CD4-positive, alpha-beta T cell (primary cell): ENCODE measurements at regions not wholly inside any gene's neighbourhood (a gene's known extent, or its start where the extent isn't known, plus 50 kb on each side); places are given as distances from the start of the nearest gene placed in this dataset.

ENCODE experiments used
- ATAC-seq: fragments of 200-7000 bp; cut with Tn5 transposase; one replicate; pipeline ENCODE4 v1.10.0; 2022; ENCODE audit warnings: mild to moderate bottlenecking; ENCODE audit not compliant: poor library complexity
- CTCF ChIA-PET: fragments of 350-600 bp; sonication (Branson Sonifier 250); formaldehyde crosslinking; loops from one replicate; lab custom pipeline; 2021; ENCODE audit warnings: antibody characterized with exemption, inconsistent platforms; lab: Charles Lee
- POLR2A ChIA-PET: fragments of 350-600 bp; sonication (Branson Sonifier 250); formaldehyde crosslinking; loops from one replicate; lab custom pipeline; 2021; ENCODE audit warnings: antibody characterized with exemption, inconsistent platforms; lab: Charles Lee
- DNase-seq, 14 experiments: peaks; one replicate each; pipeline ENCODE4 v3.0.0-alpha.2; 2013 to 2020; ENCODE audit warnings: mixed read lengths in 2 of 14
- H3K27ac ChIP-seq, 2 donors: one replicate each; pipeline versions ENCODE4 v1.5.1 to v1.7.0; 2013; ENCODE audit warnings: low read length in 2 of 2, low read depth in 1 of 2, mild to moderate bottlenecking in 1 of 2
- H3K27me3 ChIP-seq, 2 experiments: 1 replicate in 1 of 2; 2 replicates in 1 of 2; pipeline versions ENCODE4 v1.6.1 to v1.7.0; 2013; ENCODE audit warnings: low read length in 2 of 2, control low read depth in 1 of 2, mild to moderate bottlenecking in 1 of 2, moderate library complexity in 1 of 2; ENCODE audit not compliant: insufficient read depth in 2 of 2, control insufficient read depth in 1 of 2
- H3K36me3 ChIP-seq: one replicate; pipeline ENCODE4 v1.6.1; 2013; ENCODE audit warnings: low read length, control low read depth; ENCODE audit not compliant: insufficient read depth
- H3K4me1 ChIP-seq: one replicate; pipeline ENCODE4 v1.6.1; 2013; ENCODE audit warnings: low read length, control low read depth; ENCODE audit not compliant: insufficient read depth
- H3K4me3 ChIP-seq: one replicate; pipeline ENCODE4 v1.5.1; 2013; ENCODE audit warnings: mild to moderate bottlenecking, low read length, moderate library complexity
- H3K9me3 ChIP-seq, 2 experiments: 1 replicate in 1 of 2; 2 replicates in 1 of 2; pipeline versions ENCODE4 v1.6.1 to v1.7.0; 2013; ENCODE audit warnings: low read length in 2 of 2, mild to moderate bottlenecking in 2 of 2, control low read depth in 1 of 2, moderate library complexity in 1 of 2; ENCODE audit not compliant: control insufficient read depth in 1 of 2, insufficient read depth in 1 of 2
- H3K27ac Mint-ChIP-seq: one replicate; pipeline ENCODE4 v1.8.0; 2020; ENCODE audit warnings: mixed read lengths
- H3K27me3 Mint-ChIP-seq: one replicate; pipeline ENCODE4 v1.8.0; 2021; ENCODE audit warnings: mixed read lengths
- H3K36me3 Mint-ChIP-seq: one replicate; pipeline ENCODE4 v1.8.0; 2021; ENCODE audit warnings: low read depth, mixed read lengths
- H3K4me1 Mint-ChIP-seq: one replicate; pipeline ENCODE4 v1.8.0; 2021; ENCODE audit warnings: low read depth, mixed read lengths
- H3K4me3 Mint-ChIP-seq: one replicate; pipeline ENCODE4 v1.8.0; 2020; ENCODE audit warnings: mild to moderate bottlenecking, mixed read lengths
- H3K9me3 Mint-ChIP-seq: one replicate; pipeline ENCODE4 v1.8.0; 2020; ENCODE audit warnings: mixed read lengths
- intact Hi-C, 2 experiments: fragments of 100-400 bp; cut with DNase I in 1 of 2; cut with micrococcal nuclease in 1 of 2; formaldehyde crosslinking; loops; one replicate each; pipeline versions ENCODE4 v1.15.1 to v1.9.0; 2023 to 2025; cut with DNase I, micrococcal nuclease
- TF ChIP-seq, protein P1 (sequence below): fragments of 200-600 bp; IDR thresholded peaks from one replicate; pipeline ENCODE4 v1.8.0; 2022; ENCODE audit warnings: antibody characterized with exemption, mild to moderate bottlenecking

DNA sequence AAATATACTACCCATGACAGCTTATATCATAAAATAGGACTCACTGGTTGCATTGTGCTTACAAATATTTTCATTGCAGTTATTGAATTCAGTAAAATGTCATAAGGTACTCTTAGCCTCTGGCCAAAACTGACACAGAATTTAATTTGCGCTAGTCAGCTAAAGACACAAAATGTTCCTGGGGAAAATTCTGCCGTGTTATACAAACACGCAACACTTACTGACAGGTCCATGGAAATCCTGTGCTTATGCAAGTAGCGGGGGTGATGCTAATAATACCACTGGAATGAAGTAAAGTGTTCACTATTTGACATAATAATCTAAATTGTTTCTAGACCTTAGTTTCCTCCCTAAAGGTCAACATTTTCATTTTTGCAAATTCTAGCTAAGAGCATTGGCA is 354.4 kb upstream of the RSPO3 start:
- Histone ChIP-seq H3K4me3 (no peak overlapping the region), H3K27me3 (no peaks in the 10 kb centered on the region), H3K9me3 (no peaks in the 10 kb centered on the region), H3K36me3 (no peaks in the 10 kb centered on the region), H3K4me1 (no peaks in the 10 kb centered on the region), H3K27ac (no peak overlapping the region)
- H3K36me3 Mint-ChIP-seq, result no peaks in the 10 kb centered on the region
- H3K27me3 Mint-ChIP-seq, result no peaks in the 10 kb centered on the region
- POLR2A ChIA-PET, result no interaction called here
- TF ChIP-seq, protein P1, sequence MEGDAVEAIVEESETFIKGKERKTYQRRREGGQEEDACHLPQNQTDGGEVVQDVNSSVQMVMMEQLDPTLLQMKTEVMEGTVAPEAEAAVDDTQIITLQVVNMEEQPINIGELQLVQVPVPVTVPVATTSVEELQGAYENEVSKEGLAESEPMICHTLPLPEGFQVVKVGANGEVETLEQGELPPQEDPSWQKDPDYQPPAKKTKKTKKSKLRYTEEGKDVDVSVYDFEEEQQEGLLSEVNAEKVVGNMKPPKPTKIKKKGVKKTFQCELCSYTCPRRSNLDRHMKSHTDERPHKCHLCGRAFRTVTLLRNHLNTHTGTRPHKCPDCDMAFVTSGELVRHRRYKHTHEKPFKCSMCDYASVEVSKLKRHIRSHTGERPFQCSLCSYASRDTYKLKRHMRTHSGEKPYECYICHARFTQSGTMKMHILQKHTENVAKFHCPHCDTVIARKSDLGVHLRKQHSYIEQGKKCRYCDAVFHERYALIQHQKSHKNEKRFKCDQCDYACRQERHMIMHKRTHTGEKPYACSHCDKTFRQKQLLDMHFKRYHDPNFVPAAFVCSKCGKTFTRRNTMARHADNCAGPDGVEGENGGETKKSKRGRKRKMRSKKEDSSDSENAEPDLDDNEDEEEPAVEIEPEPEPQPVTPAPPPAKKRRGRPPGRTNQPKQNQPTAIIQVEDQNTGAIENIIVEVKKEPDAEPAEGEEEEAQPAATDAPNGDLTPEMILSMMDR, result no peak
- no peaks in the 10 kb centered on the region for H3K4me1 Mint-ChIP-seq
- CTCF ChIA-PET, result no interaction called here
- H3K27ac Mint-ChIP-seq, result no peak overlapping the region
- peaks cover 4% of the 10 kb centered on the region for H3K9me3 Mint-ChIP-seq
- DNase-seq (no peak), ATAC-seq (no peak)
- intact Hi-C loops, result no loop called here
- no peak overlapping the region for H3K4me3 Mint-ChIP-seq

DNA sequence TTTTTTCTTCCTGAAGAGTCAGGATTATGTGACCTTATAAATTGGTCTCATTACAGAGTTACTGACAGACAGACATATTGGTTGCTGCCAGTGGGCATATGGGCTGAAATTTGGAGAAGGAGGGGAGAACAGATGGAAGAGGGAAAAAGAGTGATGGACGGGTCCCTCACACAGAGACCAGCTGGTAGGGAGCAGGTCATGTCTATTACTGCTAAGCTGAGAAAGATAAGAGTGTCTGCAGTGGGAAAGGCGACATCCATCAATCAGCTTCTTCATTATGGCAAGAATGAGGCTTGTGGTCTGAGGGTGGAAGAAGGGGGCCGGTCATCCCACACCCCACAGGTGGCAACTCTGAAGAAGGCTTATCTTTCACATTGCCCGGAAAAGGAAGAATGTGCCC is 353.8 kb upstream of the RSPO3 start:
- Mint-ChIP-seq H3K27me3 (peaks cover 4% of the 10 kb centered on the region), H3K4me3 (no peak overlapping the region), H3K9me3 (peaks cover 4% of the 10 kb centered on the region), H3K36me3 (no peaks in the 10 kb centered on the region), H3K4me1 (no peaks in the 10 kb centered on the region), H3K27ac (no peak overlapping the region)
- Histone ChIP-seq H3K36me3 (no peaks in the 10 kb centered on the region), H3K4me1 (no peaks in the 10 kb centered on the region), H3K27me3 (no peaks in the 10 kb centered on the region), H3K9me3 (no peaks in the 10 kb centered on the region), H3K4me3 (no peak overlapping the region), H3K27ac (no peak overlapping the region)
- intact Hi-C loops, result no loop called here
- ChIA-PET POLR2A (no interaction called here), CTCF (no interaction called here)
- no peak for ATAC-seq
- DNase-seq, result no peak
- TF ChIP-seq, protein P1, result no peak

DNA sequence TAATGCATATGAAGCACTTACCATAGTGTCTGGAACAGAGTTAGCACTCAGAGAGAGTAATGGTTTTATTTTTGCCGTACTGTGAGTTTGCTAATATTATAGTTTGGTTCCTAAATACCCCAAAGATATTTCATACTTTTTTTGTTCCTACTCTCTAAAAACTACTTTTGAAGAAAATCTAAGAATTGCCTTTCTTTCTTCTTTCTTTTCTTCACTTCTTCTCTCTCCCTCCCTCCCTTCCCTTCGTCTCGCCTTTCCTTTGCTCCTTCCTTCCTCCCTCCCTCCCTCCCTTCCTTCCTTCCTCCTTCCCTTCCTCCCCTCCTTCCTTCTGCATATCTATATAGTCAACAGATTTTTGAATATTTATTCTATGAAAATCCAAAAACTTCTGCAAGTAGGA is 351.7 kb upstream of the RSPO3 start:
- TF ChIP-seq, protein P1, result no peak
- POLR2A ChIA-PET, result no interaction called here
- no peaks in the 10 kb centered on the region for H3K9me3 Mint-ChIP-seq

More for the DNA sequence above, 351.7 kb upstream of the RSPO3 start:
- H3K4me1 Mint-ChIP-seq, result no peaks in the 10 kb centered on the region
- H3K9me3 ChIP-seq, result no peaks in the 10 kb centered on the region
- H3K27ac Mint-ChIP-seq, result no peak overlapping the region
- H3K4me3 ChIP-seq, result no peak overlapping the region
- intact Hi-C loops, result no loop called here
- no peak overlapping the region for H3K4me3 Mint-ChIP-seq
- H3K27ac ChIP-seq, result no peak overlapping the region
- H3K4me1 ChIP-seq, result no peaks in the 10 kb centered on the region
- no peak for DNase-seq
- H3K36me3 Mint-ChIP-seq, result no peaks in the 10 kb centered on the region
- H3K36me3 ChIP-seq, result no peaks in the 10 kb centered on the region
- ATAC-seq, result no peak
- no peaks in the 10 kb centered on the region for H3K27me3 ChIP-seq
- CTCF ChIA-PET, result no interaction called here
- peaks cover 7% of the 10 kb centered on the region for H3K27me3 Mint-ChIP-seq
